Keratinocyte (primary cell): ENCODE measurements at regions not wholly inside any gene's neighbourhood (a gene's known extent, or its start where the extent isn't known, plus 50 kb on each side); places are given as distances from the start of the nearest gene placed in this dataset.

Source experiments
- DNase-seq: peaks from one replicate; pipeline ENCODE4 v3.0.0-alpha.2; 2011; ENCODE audit warnings: low read depth, missing footprints, low spot score
- FAIRE-seq: peaks from 2 replicates; lab custom pipeline; 2011; peaks lifted over from hg19 to GRCh38; lab: Jason Lieb, UNC
- H2AFZ ChIP-seq: 2 replicates; pipeline ENCODE4 v1.6.0; 2012; ENCODE audit warnings: low read length, control low read depth, inconsistent platforms; ENCODE audit not compliant: control insufficient read depth
- H3K27ac ChIP-seq: 2 replicates; pipeline ENCODE4 v1.5.1; 2011; ENCODE audit warnings: low read length; ENCODE audit not compliant: control insufficient read depth, insufficient read depth
- H3K27me3 ChIP-seq: 3 replicates; pipeline ENCODE4 v1.6.0; 2011; ENCODE audit warnings: low read length; ENCODE audit not compliant: control insufficient read depth, insufficient read depth; ENCODE audit errors: extremely low read depth
- H3K36me3 ChIP-seq, 2 experiments: 2 replicates in 1 of 2; 3 replicates in 1 of 2; pipeline ENCODE4 v1.5.1; 2011; ENCODE audit warnings: low read length in 2 of 2, mild to moderate bottlenecking in 1 of 2; ENCODE audit not compliant: control insufficient read depth in 2 of 2, insufficient read depth in 2 of 2; ENCODE audit errors: extremely low read depth in 1 of 2
- H3K4me1 ChIP-seq: 3 replicates; pipeline ENCODE4 v1.5.1; 2011; ENCODE audit warnings: low read length; ENCODE audit not compliant: control insufficient read depth, insufficient read depth; ENCODE audit errors: extremely low read depth
- H3K4me2 ChIP-seq: 3 replicates; pipeline ENCODE4 v1.6.0; 2011; ENCODE audit warnings: low read depth, low read length; ENCODE audit not compliant: control insufficient read depth, insufficient read depth; ENCODE audit errors: extremely low read depth
- H3K4me3 ChIP-seq, 3 experiments: fragments of 200-600 bp in 1 of 3; sonication (generic) in 1 of 3; 2 replicates in 2 of 3; 3 replicates in 1 of 3; pipeline ENCODE4 v1.5.1; 2011 to 2016; ENCODE audit warnings: low read length in 3 of 3, mild to moderate bottlenecking in 3 of 3, control low read depth in 2 of 3, inconsistent platforms in 1 of 3, low read depth in 1 of 3, mixed read lengths in 1 of 3, mixed run types in 1 of 3, moderate library complexity in 1 of 3; ENCODE audit not compliant: control insufficient read depth in 2 of 3, insufficient read depth in 2 of 3; ENCODE audit errors: extremely low read depth in 1 of 3
- H3K79me2 ChIP-seq: 2 replicates; pipeline ENCODE4 v1.6.0; 2012; ENCODE audit warnings: low read length; ENCODE audit not compliant: control insufficient read depth, insufficient read depth
- H3K9ac ChIP-seq: 3 replicates; pipeline ENCODE4 v1.6.0; 2011; ENCODE audit warnings: low read length; ENCODE audit not compliant: control insufficient read depth, insufficient read depth; ENCODE audit errors: extremely low read depth
- H3K9me1 ChIP-seq: 3 replicates; pipeline ENCODE4 v1.6.0; 2011; ENCODE audit warnings: low read length; ENCODE audit not compliant: control insufficient read depth, insufficient read depth; ENCODE audit errors: extremely low read depth
- H3K9me3 ChIP-seq: 2 replicates; pipeline ENCODE4 v1.5.1; 2012; ENCODE audit warnings: low read depth, low read length; ENCODE audit not compliant: control insufficient read depth
- H4K20me1 ChIP-seq: 3 replicates; pipeline ENCODE4 v1.6.0; 2011; ENCODE audit warnings: low read length; ENCODE audit not compliant: control insufficient read depth, insufficient read depth; ENCODE audit errors: extremely low read depth
- CTCF ChIP-seq, 3 experiments: IDR thresholded peaks in 1 of 3; conservative IDR thresholded peaks in 1 of 3; optimal IDR thresholded peaks in 1 of 3; 2 replicates in 2 of 3; 3 replicates in 1 of 3; pipeline versions ENCODE3 to v1.5.1; 2011; ENCODE audit warnings: low read length in 3 of 3, mild to moderate bottlenecking in 3 of 3, moderate library complexity in 2 of 3, control low read depth in 1 of 3, inconsistent platforms in 1 of 3; ENCODE audit not compliant: insufficient read depth in 2 of 3; ENCODE audit errors: extremely low read depth in 1 of 3
- EZH2 ChIP-seq: IDR thresholded peaks from one replicate; pipeline ENCODE4 v1.6.1; 2012; ENCODE audit warnings: inconsistent platforms, mild to moderate bottlenecking, low read length, moderate library complexity
- dilution Hi-C: fragments of 300-500 bp; cut with MboI; formaldehyde crosslinking; loops from one replicate; pipeline ENCODE4 v1.7.0; 2020; ENCODE audit warnings: low sequenced_read_pairs; ENCODE audit not compliant: extremely low pct_ligation_motif_present

DNA sequence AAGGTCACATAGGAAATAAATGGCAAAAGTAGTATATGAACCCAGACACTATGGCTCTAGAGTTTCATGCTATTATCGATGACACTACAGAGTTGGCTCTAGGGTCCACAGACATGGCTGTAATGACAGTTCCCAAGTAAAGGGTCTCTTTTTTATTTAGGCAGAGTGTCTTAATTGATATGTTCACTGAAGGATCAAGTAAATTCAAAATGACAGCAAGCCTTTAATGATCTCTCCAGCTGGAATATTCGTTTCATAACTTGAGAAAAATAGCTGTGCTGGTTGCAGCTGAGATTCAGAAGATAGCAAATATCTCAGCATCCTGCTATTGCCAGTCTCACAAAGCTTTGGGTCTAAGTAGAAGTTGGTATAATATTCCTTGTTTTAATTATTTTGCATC lies 333.6 kb upstream of the MAGI2 start:
- dilution Hi-C loops, result no loop called here
- no peak for TF ChIP-seq EZH2
- no peak for TF ChIP-seq CTCF (optimal IDR thresholded peaks at IDR 0.05 in 1 of 3, IDR thresholded peaks at IDR 0.05 in 1 of 3, conservative IDR thresholded peaks at IDR 0.05 in 1 of 3; ENCODE audit: extremely low read depth in 1 of 3, insufficient read depth in 2 of 3, low read length in 3 of 3)
- Histone ChIP-seq H3K4me1 (no peaks in the 10 kb centered on the region), H3K79me2 (no peaks in the 10 kb centered on the region), H3K9me1 (no peaks in the 10 kb centered on the region), H4K20me1 (no peaks in the 10 kb centered on the region), H3K36me3 (no peaks in the 10 kb centered on the region), H3K4me3 (no peak overlapping the region), H3K9ac (no peak overlapping the region), H3K9me3 (no peaks in the 10 kb centered on the region), H3K4me2 (no peak overlapping the region), H2AFZ (no peak overlapping the region), H3K27ac (no peak overlapping the region), H3K27me3 (no peaks in the 10 kb centered on the region)
- FAIRE-seq, result no peak
- DNase-seq, result no peak

DNA sequence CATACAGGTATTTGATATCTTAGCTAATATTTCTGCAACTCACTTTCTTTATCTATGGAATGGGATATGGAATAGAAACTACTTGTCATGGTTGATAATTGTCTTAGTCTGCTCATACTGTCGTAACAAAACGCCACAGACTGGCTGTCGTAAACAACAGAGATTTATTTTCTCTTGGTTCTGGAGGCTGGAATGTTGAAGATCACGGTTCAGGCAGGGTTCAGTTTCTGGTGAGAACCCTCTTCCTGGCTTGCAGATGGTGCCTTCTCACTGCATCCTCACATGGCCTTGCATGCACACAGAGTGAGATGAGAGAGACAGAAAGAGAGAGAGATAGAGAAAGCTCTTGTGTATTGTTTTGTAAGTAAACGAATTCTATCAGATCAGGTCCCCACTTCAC lies 332.7 kb upstream of the MAGI2 start:
- no peaks in the 10 kb centered on the region for H3K9me1 ChIP-seq
- FAIRE-seq (no peak), DNase-seq (no peak)
- dilution Hi-C loops, result no loop called here
- TF ChIP-seq EZH2 (no peak), CTCF (optimal IDR thresholded peaks at IDR 0.05 in 1 of 3, IDR thresholded peaks at IDR 0.05 in 1 of 3, conservative IDR thresholded peaks at IDR 0.05 in 1 of 3; ENCODE audit: extremely low read depth in 1 of 3, insufficient read depth in 2 of 3, low read length in 3 of 3) (no peak)
- no peaks in the 10 kb centered on the region for H3K27me3 ChIP-seq
- H3K36me3 ChIP-seq, result no peaks in the 10 kb centered on the region
- no peaks in the 10 kb centered on the region for H3K79me2 ChIP-seq
- H3K9ac ChIP-seq, result no peak overlapping the region
- no peaks in the 10 kb centered on the region for H4K20me1 ChIP-seq
- no peak overlapping the region for H3K4me3 ChIP-seq
- H2AFZ ChIP-seq, result no peak overlapping the region
- no peak overlapping the region for H3K4me2 ChIP-seq
- H3K9me3 ChIP-seq, result no peaks in the 10 kb centered on the region
- no peaks in the 10 kb centered on the region for H3K4me1 ChIP-seq
- no peak overlapping the region for H3K27ac ChIP-seq
